Erythroblast (primary cell): ENCODE measurements at regions not wholly inside any gene's neighbourhood (a gene's known extent, or its start where the extent isn't known, plus 50 kb on each side); places are given as distances from the start of the nearest gene placed in this dataset.

Source experiments
- DNase-seq, 2 experiments: peaks; one replicate each; lab custom pipeline; 2025; lab: John Stamatoyannopoulos, UW
- GATA1 ChIP-seq: IDR thresholded peaks from 2 replicates; pipeline ENCODE4 v1.6.1; 2011; ENCODE audit warnings: low read depth, mild to moderate bottlenecking, control low read depth, low read length, moderate library complexity
- POLR2A ChIP-seq: IDR thresholded peaks from 2 replicates; pipeline ENCODE4 v1.6.1; 2011; ENCODE audit warnings: mild to moderate bottlenecking, low read length

GRCh38 chr3:90092994-90093393 is 985.6 kb downstream of the EPHA3 start:
- TF ChIP-seq GATA1 (no peak), POLR2A (no peak)
- DNase-seq: peak in 1 of 2 experiments; percentile 6

DNA sequence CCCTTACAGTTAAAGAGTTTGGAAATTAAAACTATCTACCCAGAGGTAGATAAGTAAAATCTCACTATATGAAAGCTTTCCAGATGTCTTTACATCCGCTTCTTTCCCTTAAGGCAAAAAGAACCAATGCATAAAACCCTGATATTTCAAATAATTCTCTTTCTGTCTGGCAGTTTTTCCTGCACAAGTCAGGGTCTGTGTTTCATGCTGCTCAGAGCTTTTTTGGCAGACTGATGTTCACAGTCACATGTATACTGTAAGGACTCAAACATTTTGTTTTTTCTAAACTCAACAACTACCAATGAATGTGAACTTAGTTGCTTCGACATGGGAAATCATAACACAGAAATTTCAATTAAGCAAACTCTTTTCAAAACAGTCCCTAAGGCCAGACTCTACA is 988.4 kb downstream of the EPHA3 start:
- DNase-seq: no peak
- TF ChIP-seq GATA1 (no peak), POLR2A (no peak)

DNA sequence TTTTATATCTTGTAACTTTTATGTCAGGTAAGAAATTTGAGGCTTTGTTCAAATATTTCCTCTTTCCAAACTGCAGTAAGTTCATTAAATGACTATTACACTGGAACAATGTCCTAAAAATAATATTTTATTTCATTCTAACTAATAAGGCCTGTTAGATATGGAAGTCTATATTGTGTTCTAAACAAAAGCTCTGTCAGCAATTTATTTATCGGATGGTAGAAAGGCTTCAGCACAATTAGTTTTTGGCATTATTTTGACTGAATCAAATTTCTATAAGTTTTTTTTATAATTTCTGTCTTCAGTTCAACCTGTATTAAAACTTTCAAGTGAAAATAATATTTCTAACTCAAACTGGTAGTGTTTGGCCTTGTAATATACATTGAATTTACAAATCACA is 992.1 kb downstream of the EPHA3 start:
- TF ChIP-seq POLR2A (no peak), GATA1 (no peak)
- DNase-seq: no peak

- DNase-seq: no peak
- no peak for TF ChIP-seq POLR2A
- TF ChIP-seq GATA1: no peak
These were observed 994.7 kb downstream of the EPHA3 start for GRCh38 chr3:90102146-90102545.

DNA sequence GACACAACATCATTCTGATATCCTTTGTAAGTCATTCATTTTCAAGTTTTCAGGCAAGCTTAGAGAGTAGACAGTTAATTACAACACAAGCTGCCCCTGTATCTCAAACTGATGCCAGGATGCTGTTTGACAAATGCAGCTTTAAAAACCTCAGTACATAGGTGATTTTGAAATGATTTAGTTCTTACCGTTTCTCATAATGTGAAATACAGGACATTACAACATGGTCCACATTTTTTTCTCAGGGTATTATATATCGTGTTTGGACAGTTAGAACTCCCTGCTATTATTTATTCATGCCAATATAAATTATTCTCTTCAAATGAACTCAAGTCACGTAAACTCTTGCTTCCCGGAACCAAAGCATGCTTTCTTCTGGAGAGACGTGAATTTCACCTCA is 1013.9 kb downstream of the EPHA3 start:
- no peak for TF ChIP-seq POLR2A
- TF ChIP-seq GATA1: no peak
- DNase-seq: no peak

DNA sequence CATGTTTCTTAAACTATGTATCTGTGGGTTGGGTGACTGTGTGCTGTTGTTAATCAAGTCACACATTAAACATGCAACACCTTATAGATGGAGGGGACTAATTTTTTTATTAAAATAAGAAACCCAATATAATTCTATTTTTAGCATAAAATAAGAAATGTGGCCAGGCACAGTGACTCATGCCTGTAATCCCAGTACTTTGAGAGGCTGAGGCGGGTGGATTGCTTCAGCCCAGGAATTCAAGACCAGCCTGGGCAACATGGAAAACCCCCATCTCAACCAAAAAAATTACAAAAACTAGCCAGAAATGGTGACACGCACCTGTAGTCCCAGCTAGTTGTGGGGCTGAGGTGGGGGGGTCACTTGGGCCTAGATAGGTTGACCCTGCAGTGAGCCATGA is 1021.0 kb downstream of the EPHA3 start:
- TF ChIP-seq POLR2A (no peak), GATA1 (no peak)
- DNase-seq: no peak

DNA sequence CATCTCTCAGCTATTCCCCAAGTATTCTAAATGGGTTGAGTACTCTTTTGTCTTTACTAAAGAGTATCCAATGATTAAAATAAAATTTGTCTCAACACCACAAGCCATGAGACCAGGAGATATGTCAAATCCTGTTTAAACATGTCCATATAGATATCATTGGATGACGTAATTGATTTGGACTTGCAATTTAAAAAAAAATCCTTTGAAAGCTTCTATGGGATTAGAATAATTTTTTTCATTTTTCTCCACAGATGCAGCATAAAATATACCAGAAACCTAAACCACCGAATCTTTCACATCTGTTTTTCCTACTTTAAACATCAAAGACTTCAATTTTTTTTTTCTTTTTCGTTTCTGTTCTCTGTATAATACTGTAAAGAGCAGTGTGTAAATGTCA is 1022.3 kb downstream of the EPHA3 start:
- TF ChIP-seq POLR2A (no peak), GATA1 (no peak)
- no peak for DNase-seq

- no peak for TF ChIP-seq POLR2A
- TF ChIP-seq GATA1: no peak
- no peak for DNase-seq
These were observed 1024.8 kb downstream of the EPHA3 start for GRCh38 chr3:90132197-90132596.

GRCh38 chr3:90134090-90134489 is 1026.7 kb downstream of the EPHA3 start:
- no peak for DNase-seq

GRCh38 chr3:90136456-90137191 is 1029.2 kb downstream of the EPHA3 start:
- no peak for TF ChIP-seq GATA1
- no peak for TF ChIP-seq POLR2A
- DNase-seq: no peak

More at GRCh38 chr3:90134090-90134489, 1026.7 kb downstream of the EPHA3 start:
- TF ChIP-seq POLR2A: no peak
- no peak for TF ChIP-seq GATA1

DNA sequence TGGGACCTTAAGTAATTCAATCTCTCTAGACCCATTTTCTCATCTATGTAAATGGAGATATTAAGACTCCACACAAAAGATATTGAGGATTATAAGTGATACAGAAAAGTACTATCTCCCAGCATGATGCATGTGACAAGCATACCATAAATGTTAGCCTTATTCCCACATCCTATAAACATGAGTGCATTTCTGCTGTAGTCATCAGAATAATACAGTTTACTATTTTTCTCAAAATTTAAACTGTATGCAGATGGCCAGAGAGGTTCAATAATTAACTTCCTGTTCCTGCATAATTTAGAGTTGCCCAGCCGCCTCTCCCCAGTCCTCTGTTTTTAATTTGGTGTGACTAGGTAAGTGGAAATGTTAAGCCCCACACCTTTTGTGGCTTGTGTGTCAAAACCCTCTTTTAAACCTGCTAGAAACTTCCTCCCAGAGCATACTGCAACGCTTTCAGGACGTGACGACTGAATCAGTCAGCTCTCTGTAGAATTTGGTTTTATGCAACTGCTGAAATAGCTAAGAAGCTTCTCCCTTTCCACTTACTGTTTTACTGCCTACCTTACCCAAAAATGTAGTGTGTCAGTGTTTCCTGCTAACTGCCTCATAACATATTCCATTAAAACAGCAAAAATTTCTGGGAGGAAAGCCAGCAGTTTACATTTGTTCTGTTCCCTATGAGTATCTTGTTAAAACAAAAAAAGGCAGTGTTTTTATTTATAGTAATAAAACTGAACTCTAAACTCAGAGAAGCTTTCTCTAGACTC is 1037.9 kb downstream of the EPHA3 start:
- DNase-seq: no peak
- no peak for TF ChIP-seq GATA1
- no peak for TF ChIP-seq POLR2A

- no peak for TF ChIP-seq POLR2A
- TF ChIP-seq GATA1: no peak
- no peak for DNase-seq
These were observed 1072.7 kb downstream of the EPHA3 start for GRCh38 chr3:90180096-90180495.

- TF ChIP-seq GATA1 (no peak), POLR2A (no peak)
- no peak for DNase-seq
These were observed 1073.1 kb downstream of the EPHA3 start for GRCh38 chr3:90180543-90180942.

DNA sequence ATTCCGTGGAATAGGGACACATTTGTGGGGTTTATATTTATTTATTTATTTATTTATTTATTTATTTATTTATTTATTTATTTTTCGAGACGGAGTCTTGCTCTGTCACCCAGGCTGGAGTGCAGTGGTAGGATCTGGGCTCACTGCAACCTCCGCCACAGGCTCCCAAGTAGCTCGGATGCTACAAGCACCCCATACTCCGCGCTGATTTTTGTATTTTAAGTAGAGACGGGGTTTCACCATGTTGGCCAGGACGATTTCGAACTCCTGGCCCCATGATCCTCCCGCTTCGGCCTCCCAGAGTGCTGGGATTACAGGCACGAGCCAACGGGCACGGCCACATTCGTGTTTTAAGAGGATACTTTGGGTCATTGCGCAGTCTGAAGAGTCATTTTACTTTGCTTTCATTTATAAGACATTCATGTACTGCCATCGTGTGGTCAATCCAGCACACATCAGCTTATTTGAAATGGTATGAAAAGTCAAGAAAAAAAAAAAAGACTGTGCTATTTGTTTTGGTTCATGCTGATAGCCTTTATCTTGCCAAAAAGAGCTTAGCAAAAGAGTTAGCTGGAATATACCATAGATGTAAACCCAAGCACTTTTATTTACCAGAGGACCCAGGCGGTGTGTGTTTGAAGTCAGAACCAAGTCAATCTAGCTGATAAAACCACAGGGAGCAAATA is 1075.0 kb downstream of the EPHA3 start:
- DNase-seq: peak; percentile 29 to 71
